SJCRH30 (cell line): ENCODE measurements at regions not wholly inside any gene's neighbourhood (a gene's known extent, or its start where the extent isn't known, plus 50 kb on each side); places are given as distances from the start of the nearest gene placed in this dataset.

Source experiments
- DNase-seq, 2 experiments: peaks; one replicate each; pipeline ENCODE4 v3.0.0-alpha.2; 2015 to 2020
- H3K27ac ChIP-seq: fragments of 250-450 bp; sonication (Bioruptor Pico); 2 replicates; pipeline ENCODE4 v1.5.1; 2020; ENCODE audit warnings: mild to moderate bottlenecking, moderate library complexity
- H3K27me3 ChIP-seq: fragments of 250-450 bp; sonication (Bioruptor Pico); 2 replicates; pipeline ENCODE4 v1.5.1; 2020; ENCODE audit warnings: mild to moderate bottlenecking, moderate library complexity
- H3K36me3 ChIP-seq: fragments of 250-450 bp; sonication (Bioruptor Pico); 2 replicates; pipeline ENCODE4 v1.5.1; 2020; ENCODE audit warnings: mild to moderate bottlenecking, moderate library complexity
- H3K4me1 ChIP-seq: fragments of 250-450 bp; sonication (Bioruptor Pico); 2 replicates; pipeline ENCODE4 v1.5.1; 2020; ENCODE audit warnings: mild to moderate bottlenecking, moderate library complexity
- H3K4me3 ChIP-seq: fragments of 250-450 bp; sonication (Bioruptor Pico); 2 replicates; pipeline ENCODE4 v1.5.1; 2020; ENCODE audit warnings: mild to moderate bottlenecking, moderate library complexity
- H3K9me3 ChIP-seq: fragments of 250-450 bp; sonication (Bioruptor Pico); replicated peaks from 2 replicates; pipeline ENCODE4 v1.5.1; 2020; ENCODE audit warnings: mild to moderate bottlenecking, moderate library complexity

GRCh38 chr1:14474856-14475255, 123.6 kb upstream of the KAZN start:
- Histone ChIP-seq H3K4me1 (no peaks in the 10 kb centered on the region), H3K9me3 (no peaks in the 10 kb centered on the region), H3K27me3 (0 out of 2 replicates have a peak, but pooled peaks cover 4% of the 10 kb centered on the region), H3K36me3 (no peaks in the 10 kb centered on the region), H3K27ac (no peak overlapping the region), H3K4me3 (no peak overlapping the region)
- no peak for DNase-seq

- H3K4me3 ChIP-seq: no peak overlapping the region
- DNase-seq: no peak
- no peak overlapping the region for H3K27ac ChIP-seq
- no peaks in the 10 kb centered on the region for H3K4me1 ChIP-seq
- H3K27me3 ChIP-seq: 0 out of 2 replicates have a peak, but pooled peaks cover 4% of the 10 kb centered on the region
- no peaks in the 10 kb centered on the region for H3K36me3 ChIP-seq
- no peaks in the 10 kb centered on the region for H3K9me3 ChIP-seq
Observed at GRCh38 chr1:14476170-14476955, 122.1 kb upstream of the KAZN start.

GRCh38 chr1:14478120-14478519, 120.4 kb upstream of the KAZN start:
- no peak for DNase-seq
- H3K27me3 ChIP-seq: 0 out of 2 replicates have a peak, but pooled peaks cover 4% of the 10 kb centered on the region
- H3K4me1 ChIP-seq: no peaks in the 10 kb centered on the region
- H3K27ac ChIP-seq: no peak overlapping the region
- no peaks in the 10 kb centered on the region for H3K9me3 ChIP-seq
- no peak overlapping the region for H3K4me3 ChIP-seq
- H3K36me3 ChIP-seq: no peaks in the 10 kb centered on the region

GRCh38 chr1:14479865-14480264, 118.6 kb upstream of the KAZN start:
- Histone ChIP-seq H3K9me3 (no peaks in the 10 kb centered on the region), H3K27me3 (0 out of 2 replicates have a peak, but pooled peaks cover 4% of the 10 kb centered on the region), H3K4me3 (no peak overlapping the region), H3K27ac (no peak overlapping the region), H3K4me1 (no peaks in the 10 kb centered on the region), H3K36me3 (no peaks in the 10 kb centered on the region)
- DNase-seq: no peak

- no peaks in the 10 kb centered on the region for H3K36me3 ChIP-seq
- no peaks in the 10 kb centered on the region for H3K4me1 ChIP-seq
- H3K9me3 ChIP-seq: no peaks in the 10 kb centered on the region
- no peak overlapping the region for H3K27ac ChIP-seq
- DNase-seq: no peak
- 0 out of 2 replicates have a peak, but pooled peaks cover 3% of the 10 kb centered on the region for H3K27me3 ChIP-seq
- no peak overlapping the region for H3K4me3 ChIP-seq
Observed at GRCh38 chr1:14482784-14483450, 115.6 kb upstream of the KAZN start.

GRCh38 chr1:14485285-14485684, 113.2 kb upstream of the KAZN start:
- Histone ChIP-seq H3K9me3 (no peaks in the 10 kb centered on the region), H3K27ac (no peak overlapping the region), H3K4me1 (no peaks in the 10 kb centered on the region), H3K36me3 (no peaks in the 10 kb centered on the region), H3K27me3 (no peaks in the 10 kb centered on the region), H3K4me3 (no peak overlapping the region)
- no peak for DNase-seq

- H3K9me3 ChIP-seq: no peaks in the 10 kb centered on the region
- no peak overlapping the region for H3K4me3 ChIP-seq
- no peak overlapping the region for H3K27ac ChIP-seq
- no peaks in the 10 kb centered on the region for H3K4me1 ChIP-seq
- no peak for DNase-seq
- no peaks in the 10 kb centered on the region for H3K27me3 ChIP-seq
- no peaks in the 10 kb centered on the region for H3K36me3 ChIP-seq
Observed at GRCh38 chr1:14486401-14487201, 111.9 kb upstream of the KAZN start.

GRCh38 chr1:14487671-14488070, 110.8 kb upstream of the KAZN start:
- no peak overlapping the region for H3K27ac ChIP-seq
- no peaks in the 10 kb centered on the region for H3K27me3 ChIP-seq
- no peaks in the 10 kb centered on the region for H3K9me3 ChIP-seq
- no peaks in the 10 kb centered on the region for H3K4me1 ChIP-seq
- no peak overlapping the region for H3K4me3 ChIP-seq
- DNase-seq: no peak
- no peaks in the 10 kb centered on the region for H3K36me3 ChIP-seq

- H3K36me3 ChIP-seq: no peaks in the 10 kb centered on the region
- no peaks in the 10 kb centered on the region for H3K4me1 ChIP-seq
- no peak for DNase-seq
- H3K27ac ChIP-seq: no peak overlapping the region
- no peaks in the 10 kb centered on the region for H3K27me3 ChIP-seq
- H3K4me3 ChIP-seq: no peak overlapping the region
- H3K9me3 ChIP-seq: no peaks in the 10 kb centered on the region
Observed at GRCh38 chr1:14494911-14495310, 103.6 kb upstream of the KAZN start.

GRCh38 chr1:14495381-14495780, 103.1 kb upstream of the KAZN start:
- Histone ChIP-seq H3K36me3 (no peaks in the 10 kb centered on the region), H3K27ac (no peak overlapping the region), H3K27me3 (no peaks in the 10 kb centered on the region), H3K4me1 (no peaks in the 10 kb centered on the region), H3K9me3 (no peaks in the 10 kb centered on the region), H3K4me3 (no peak overlapping the region)
- no peak for DNase-seq

- Histone ChIP-seq H3K4me1 (no peaks in the 10 kb centered on the region), H3K36me3 (no peaks in the 10 kb centered on the region), H3K27me3 (no peaks in the 10 kb centered on the region), H3K9me3 (no peaks in the 10 kb centered on the region), H3K4me3 (no peak overlapping the region), H3K27ac (no peak overlapping the region)
- no peak for DNase-seq
Observed at GRCh38 chr1:14495996-14496395, 102.5 kb upstream of the KAZN start.

GRCh38 chr1:14498839-14499238, 99.6 kb upstream of the KAZN start:
- no peak for DNase-seq
- no peaks in the 10 kb centered on the region for H3K4me1 ChIP-seq
- no peaks in the 10 kb centered on the region for H3K9me3 ChIP-seq
- H3K27ac ChIP-seq: no peak overlapping the region
- no peaks in the 10 kb centered on the region for H3K36me3 ChIP-seq
- no peak overlapping the region for H3K4me3 ChIP-seq
- H3K27me3 ChIP-seq: 0 out of 2 replicates have a peak, but pooled peaks cover 2% of the 10 kb centered on the region

- no peak overlapping the region for H3K4me3 ChIP-seq
- H3K27ac ChIP-seq: no peak overlapping the region
- H3K9me3 ChIP-seq: no peaks in the 10 kb centered on the region
- H3K4me1 ChIP-seq: no peaks in the 10 kb centered on the region
- H3K27me3 ChIP-seq: peaks cover 7% of the 10 kb centered on the region; the same call in 1 of the 2 replicates
- no peak for DNase-seq
- H3K36me3 ChIP-seq: no peaks in the 10 kb centered on the region
Observed at GRCh38 chr1:14499312-14500040, 99.0 kb upstream of the KAZN start.

GRCh38 chr1:14500041-14500440, 98.4 kb upstream of the KAZN start:
- Histone ChIP-seq H3K36me3 (no peaks in the 10 kb centered on the region), H3K4me1 (no peaks in the 10 kb centered on the region), H3K27me3 (peaks cover 10% of the 10 kb centered on the region; the same call in 1 of the 2 replicates), H3K27ac (no peak overlapping the region), H3K4me3 (no peak overlapping the region), H3K9me3 (no peaks in the 10 kb centered on the region)
- DNase-seq: no peak
